ENCODE measurements at regions not wholly inside any gene's neighbourhood (a gene's known extent, or its start where the extent isn't known, plus 50 kb on each side); places are given as distances from the start of the nearest gene placed in this dataset.

DNA sequence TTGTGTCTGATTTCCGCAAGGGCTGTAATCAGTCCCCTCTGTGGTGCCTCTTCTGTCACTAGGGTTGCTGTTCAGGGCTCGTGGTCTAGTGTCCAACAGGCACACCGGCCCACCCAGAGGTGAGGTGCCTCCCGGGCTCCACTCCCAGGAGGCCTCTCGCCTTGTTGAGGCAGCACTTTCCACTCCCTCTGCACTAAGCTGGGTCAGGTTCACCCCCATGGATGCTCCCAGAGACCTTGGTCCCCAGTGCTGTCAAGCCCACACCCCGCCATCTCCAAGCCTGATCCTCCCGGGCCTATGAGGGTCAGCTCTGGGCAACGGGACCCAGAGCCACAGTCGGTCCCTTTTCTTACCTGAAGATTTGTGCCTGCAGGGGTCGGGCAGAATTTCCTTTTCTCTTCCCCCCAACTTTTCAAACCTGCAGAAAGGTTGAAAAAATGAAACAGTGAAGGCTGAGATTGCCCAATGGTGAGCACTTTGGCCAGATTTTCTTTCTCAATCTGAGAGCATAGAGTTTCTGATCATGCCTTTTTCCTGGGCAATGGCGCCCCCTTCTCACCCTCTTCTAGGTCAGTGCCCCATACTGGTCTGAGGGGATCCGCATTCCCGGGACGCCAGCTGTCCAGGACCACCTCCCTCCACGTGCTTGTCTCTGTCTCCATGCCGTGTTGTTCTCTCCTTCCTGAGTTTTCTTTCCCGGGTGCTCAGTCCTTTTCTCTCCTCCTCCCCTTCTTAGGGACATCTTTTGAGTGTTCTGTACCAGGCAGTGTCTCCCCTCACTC, 148.0 kb downstream of the ASB1 start:
- ChIA-PET CTCF (interaction anchor here (0.6 to 1.7 kb wide), 5 partner anchors 8 to 210 kb away, joined by 3 to 5 read pairs (median 3); no protein-coding TSS in a partner anchor), POLR2A (no interaction called here)
- TF ChIP-seq, protein P1, sequence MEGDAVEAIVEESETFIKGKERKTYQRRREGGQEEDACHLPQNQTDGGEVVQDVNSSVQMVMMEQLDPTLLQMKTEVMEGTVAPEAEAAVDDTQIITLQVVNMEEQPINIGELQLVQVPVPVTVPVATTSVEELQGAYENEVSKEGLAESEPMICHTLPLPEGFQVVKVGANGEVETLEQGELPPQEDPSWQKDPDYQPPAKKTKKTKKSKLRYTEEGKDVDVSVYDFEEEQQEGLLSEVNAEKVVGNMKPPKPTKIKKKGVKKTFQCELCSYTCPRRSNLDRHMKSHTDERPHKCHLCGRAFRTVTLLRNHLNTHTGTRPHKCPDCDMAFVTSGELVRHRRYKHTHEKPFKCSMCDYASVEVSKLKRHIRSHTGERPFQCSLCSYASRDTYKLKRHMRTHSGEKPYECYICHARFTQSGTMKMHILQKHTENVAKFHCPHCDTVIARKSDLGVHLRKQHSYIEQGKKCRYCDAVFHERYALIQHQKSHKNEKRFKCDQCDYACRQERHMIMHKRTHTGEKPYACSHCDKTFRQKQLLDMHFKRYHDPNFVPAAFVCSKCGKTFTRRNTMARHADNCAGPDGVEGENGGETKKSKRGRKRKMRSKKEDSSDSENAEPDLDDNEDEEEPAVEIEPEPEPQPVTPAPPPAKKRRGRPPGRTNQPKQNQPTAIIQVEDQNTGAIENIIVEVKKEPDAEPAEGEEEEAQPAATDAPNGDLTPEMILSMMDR (IDR thresholded peaks at IDR 0.05; ENCODE audit: insufficient read depth, low read depth, low read length): no peak
- Histone ChIP-seq H3K4me3 (ENCODE audit: low read depth, low read length) (no peak overlapping the region), H3K36me3 (ENCODE audit: control insufficient read depth, insufficient read depth, low read length) (no peaks in the 10 kb centered on the region), H3K27me3 (ENCODE audit: control insufficient read depth, insufficient read depth, low read length) (peaks cover 8% of the 10 kb centered on the region)
- no peak for DNase-seq (ENCODE audit: low read depth)

DNA sequence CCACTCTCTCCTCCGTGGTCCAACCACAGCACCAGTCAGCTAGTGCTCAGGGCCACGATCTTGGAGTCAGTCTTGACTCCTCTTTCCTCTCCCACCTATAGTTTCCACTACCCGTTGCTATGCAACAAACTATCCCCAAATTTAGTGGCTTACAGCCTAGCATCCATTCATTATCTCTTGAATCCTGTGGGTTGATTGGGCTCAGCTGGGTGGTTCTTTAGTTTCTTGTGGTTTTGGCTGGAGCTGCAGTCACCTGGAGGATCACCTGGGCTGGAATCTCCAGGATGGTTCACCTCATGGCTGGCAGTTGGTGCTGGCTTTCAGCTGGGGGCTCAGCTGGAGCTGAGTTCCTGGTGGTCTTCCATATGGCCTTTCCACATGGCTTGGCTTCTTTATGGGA, 149.9 kb downstream of the ASB1 start:
- H3K4me3 ChIP-seq (ENCODE audit: low read depth, low read length): no peak overlapping the region
- DNase-seq (ENCODE audit: low read depth): no peak
- H3K36me3 ChIP-seq (ENCODE audit: control insufficient read depth, insufficient read depth, low read length): no peaks in the 10 kb centered on the region
- TF ChIP-seq, protein P1 (IDR thresholded peaks at IDR 0.05; ENCODE audit: insufficient read depth, low read depth, low read length): no peak
- CTCF ChIA-PET: interaction anchor here (1.0 to 1.4 kb wide), 3 partner anchors 10 to 63 kb away, joined by 3 to 4 read pairs (median 3); no protein-coding TSS in a partner anchor
- peaks cover 10% of the 10 kb centered on the region for H3K27me3 ChIP-seq (ENCODE audit: control insufficient read depth, insufficient read depth, low read length)
- POLR2A ChIA-PET: no interaction called here

DNA sequence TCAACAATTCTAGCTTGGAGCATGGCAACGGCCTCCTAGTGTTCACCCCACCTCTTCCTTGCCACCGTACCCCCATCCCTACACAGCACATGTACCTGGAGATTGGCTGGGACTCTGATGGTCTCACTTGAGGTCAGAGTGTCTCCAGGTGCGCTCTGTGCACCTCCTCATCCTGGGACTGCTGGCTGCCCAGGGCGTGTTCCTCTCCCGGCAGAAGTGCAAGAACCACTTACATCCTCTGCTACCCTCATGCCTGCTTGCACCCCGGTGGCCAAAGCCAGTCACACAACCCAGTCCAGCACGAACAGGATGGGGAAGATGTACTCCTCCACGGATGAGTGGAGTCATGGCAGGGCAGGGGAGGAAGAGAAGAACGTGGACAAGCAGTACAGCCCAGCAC, 151.5 kb downstream of the ASB1 start:
- ChIA-PET POLR2A (no interaction called here), CTCF (interaction anchor here (0.6 kb wide), 1 partner anchor 1085 kb away, joined by 3 read pairs; no protein-coding TSS in a partner anchor)
- Histone ChIP-seq H3K4me3 (ENCODE audit: low read depth, low read length) (no peak overlapping the region), H3K36me3 (ENCODE audit: control insufficient read depth, insufficient read depth, low read length) (no peaks in the 10 kb centered on the region), H3K27me3 (ENCODE audit: control insufficient read depth, insufficient read depth, low read length) (peaks cover 10% of the 10 kb centered on the region)
- no peak for DNase-seq (ENCODE audit: low read depth)
- TF ChIP-seq, protein P1 (IDR thresholded peaks at IDR 0.05; ENCODE audit: insufficient read depth, low read depth, low read length): no peak

DNA sequence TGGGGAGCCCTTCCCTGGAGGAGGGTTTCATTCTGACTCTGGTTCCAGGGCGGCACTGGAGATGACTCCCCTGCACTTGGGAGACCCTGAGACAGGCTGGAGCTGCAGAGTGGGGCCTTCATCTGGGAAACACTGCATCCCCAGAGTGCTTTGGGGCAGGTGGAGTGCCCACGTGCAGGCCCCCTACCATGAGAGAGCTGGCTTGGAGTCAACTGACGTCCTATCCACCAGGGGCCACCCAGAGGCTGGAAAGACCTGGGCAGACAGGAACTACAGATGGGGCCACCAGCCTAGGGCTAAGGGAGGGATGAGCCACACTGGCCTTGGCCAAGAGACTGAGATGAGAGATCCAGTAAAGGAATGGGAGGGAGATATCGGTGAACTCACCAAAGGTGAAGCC, 153.8 kb downstream of the ASB1 start:
- CTCF ChIA-PET: interaction anchor here (0.9 kb wide), 1 partner anchor 16 kb away, joined by 3 read pairs; no protein-coding TSS in a partner anchor
- DNase-seq (ENCODE audit: low read depth): no peak
- no peak overlapping the region for H3K4me3 ChIP-seq (ENCODE audit: low read depth, low read length)
- H3K27me3 ChIP-seq (ENCODE audit: control insufficient read depth, insufficient read depth, low read length): peaks cover 10% of the 10 kb centered on the region
- no peaks in the 10 kb centered on the region for H3K36me3 ChIP-seq (ENCODE audit: control insufficient read depth, insufficient read depth, low read length)
- POLR2A ChIA-PET: no interaction called here
- TF ChIP-seq, protein P1 (IDR thresholded peaks at IDR 0.05; ENCODE audit: insufficient read depth, low read depth, low read length): no peak

DNA sequence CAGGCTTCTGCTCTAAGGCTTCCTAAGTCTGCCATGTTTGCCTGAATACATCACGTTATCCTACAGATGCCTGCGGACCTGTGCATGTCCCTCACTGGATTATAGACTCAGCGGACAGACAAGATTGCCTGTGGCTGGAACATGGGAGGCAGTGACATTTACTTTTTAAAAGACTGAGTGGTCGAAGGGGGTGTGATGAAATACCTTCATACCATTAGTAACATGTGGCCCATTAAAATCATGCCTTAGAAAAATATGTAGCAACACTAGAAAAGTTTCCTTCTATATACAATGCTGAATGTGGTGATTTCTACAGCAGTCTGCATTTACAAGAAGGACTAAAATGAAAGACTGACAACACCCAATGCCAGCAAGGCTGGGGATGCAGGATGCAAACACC, 154.4 kb downstream of the ASB1 start:
- Histone ChIP-seq H3K4me3 (ENCODE audit: low read depth, low read length) (no peak overlapping the region), H3K27me3 (ENCODE audit: control insufficient read depth, insufficient read depth, low read length) (peaks cover 8% of the 10 kb centered on the region), H3K36me3 (ENCODE audit: control insufficient read depth, insufficient read depth, low read length) (no peaks in the 10 kb centered on the region)
- DNase-seq (ENCODE audit: low read depth): no peak
- TF ChIP-seq, protein P1 (IDR thresholded peaks at IDR 0.05; ENCODE audit: insufficient read depth, low read depth, low read length): no peak
- POLR2A ChIA-PET: no interaction called here
- CTCF ChIA-PET: no interaction called here

Data from BJ (cell line).